HepG2 (cell line): ENCODE measurements at regions not wholly inside any gene's neighbourhood (a gene's known extent, or its start where the extent isn't known, plus 50 kb on each side); places are given as distances from the start of the nearest gene placed in this dataset.

Source experiments
- ATAC-seq: fragments of 200-7000 bp; cut with Tn5 transposase; 3 replicates; pipeline ENCODE4 v1.9.1; 2020; ENCODE audit warnings: mild to moderate bottlenecking, moderate library complexity
- BruUV-seq: library from RNA; stranded (reverse); fragments of 400-500 nt; replicated peaks from 2 replicates; lab custom pipeline; 2021; lab: Mats Ljungman, UMichigan
- CTCF ChIA-PET: fragments of 300-600 bp; formaldehyde crosslinking; extraction: SDS; loops from one replicate; lab custom pipeline; 2021; ENCODE audit warnings: low total read pairs, inconsistent platforms, low intra/inter-chr PET ratio; lab: Yijun Ruan, JAX
- POLR2A ChIA-PET: fragments of 350-600 bp; sonication (Branson Sonifier 250); formaldehyde crosslinking; loops from one replicate; lab custom pipeline; 2020; ENCODE audit warnings: antibody characterized with exemption, inconsistent platforms; lab: Yijun Ruan, JAX
- DNase-seq: peaks from one replicate; pipeline ENCODE4 v3.0.0-alpha.2; 2015; ENCODE audit warnings: low spot score
- FAIRE-seq: peaks from 3 replicates; lab custom pipeline; 2011; peaks lifted over from hg19 to GRCh38; lab: Jason Lieb, UNC
- H2AFZ ChIP-seq: one replicate; pipeline ENCODE4 v1.6.1; 2011; ENCODE audit warnings: low read length, inconsistent platforms
- H3K27ac ChIP-seq: fragments of 300-600 bp; 3 replicates; pipeline ENCODE4 v1.8.0; 2011; ENCODE audit warnings: mixed run types, mild to moderate bottlenecking, mixed read lengths, low read length, inconsistent platforms; ENCODE audit not compliant: insufficient read depth; ENCODE audit errors: extremely low read length
- H3K27me3 ChIP-seq, 2 experiments: fragments of 200-600 bp in 1 of 2; 2 replicates in 1 of 2; 3 replicates in 1 of 2; pipeline versions ENCODE4 v1.6.0 to v1.8.0; 2011; ENCODE audit warnings: low read length in 2 of 2, mild to moderate bottlenecking in 2 of 2, moderate library complexity in 2 of 2, inconsistent platforms in 1 of 2; ENCODE audit not compliant: insufficient read depth in 2 of 2, control insufficient read depth in 1 of 2
- H3K36me3 ChIP-seq, 2 experiments: fragments of 200-600 bp in 1 of 2; replicated peaks in 1 of 2; 2 replicates in 1 of 2; 3 replicates in 1 of 2; pipeline versions ENCODE4 v1.5.1 to v1.8.0; 2011; ENCODE audit warnings: low read length in 2 of 2, inconsistent platforms in 1 of 2; ENCODE audit not compliant: insufficient read depth in 2 of 2, control insufficient read depth in 1 of 2
- H3K4me1 ChIP-seq: 2 replicates; pipeline ENCODE4 v1.5.1; 2012; ENCODE audit warnings: low read length, inconsistent platforms; ENCODE audit not compliant: insufficient read depth
- H3K4me2 ChIP-seq: 2 replicates; pipeline ENCODE4 v1.6.0; 2011; ENCODE audit warnings: low read depth, low read length, inconsistent platforms
- H3K4me3 ChIP-seq, 3 experiments: fragments of 200-600 bp in 1 of 3; sonication (generic), shearing (Covaris generic) in 1 of 3; replicated peaks in 1 of 3; 2 replicates each; pipeline ENCODE4 v1.5.1; 2011 to 2016; ENCODE audit warnings: low read length in 3 of 3, inconsistent platforms in 2 of 3, low read depth in 2 of 3, mild to moderate bottlenecking in 2 of 3, control low read depth in 1 of 3, mixed read lengths in 1 of 3; ENCODE audit not compliant: insufficient read depth in 1 of 3
- H3K79me2 ChIP-seq: one replicate; pipeline ENCODE4 v1.6.1; 2011; ENCODE audit warnings: low read length, inconsistent platforms; ENCODE audit not compliant: insufficient read depth
- H3K9ac ChIP-seq: 2 replicates; pipeline ENCODE4 v1.6.0; 2011; ENCODE audit warnings: mild to moderate bottlenecking, low read depth, low read length, inconsistent platforms; ENCODE audit not compliant: insufficient read depth
- H3K9me3 ChIP-seq: 2 replicates; pipeline ENCODE4 v1.5.1; 2012; ENCODE audit warnings: mild to moderate bottlenecking, low read length
- H4K20me1 ChIP-seq: 2 replicates; pipeline ENCODE4 v1.6.0; 2011; ENCODE audit warnings: inconsistent platforms, mild to moderate bottlenecking, low read length, moderate library complexity; ENCODE audit not compliant: insufficient read depth
- BRF2 ChIP-seq: sonication (generic); formaldehyde crosslinking; IDR thresholded peaks from 2 replicates; pipeline ENCODE4 v1.8.1; 2022; ENCODE audit warnings: mild to moderate bottlenecking, missing genetic modification reagents
- DBP ChIP-seq: sonication (generic); formaldehyde crosslinking; IDR thresholded peaks from 2 replicates; pipeline ENCODE4 v1.4.0; 2020; ENCODE audit warnings: missing genetic modification reagents; ENCODE audit errors: not compliant biosample characterization
- GPBP1L1 ChIP-seq: sonication (generic); formaldehyde crosslinking; IDR thresholded peaks from 2 replicates; pipeline ENCODE4 v1.5.0; 2020; ENCODE audit warnings: mild to moderate bottlenecking, missing genetic modification reagents
- MEF2D ChIP-seq: sonication (generic); formaldehyde crosslinking; IDR thresholded peaks from 2 replicates; pipeline ENCODE4 v1.5.1; 2020; ENCODE audit warnings: mild to moderate bottlenecking, missing genetic modification reagents
- MIER3 ChIP-seq: IDR thresholded peaks from 2 replicates; pipeline ENCODE4 v1.6.1; 2016; ENCODE audit warnings: missing compliant biosample characterization, borderline replicate concordance
- MLXIP ChIP-seq: sonication (generic); formaldehyde crosslinking; IDR thresholded peaks from 2 replicates; pipeline ENCODE4 v1.9.0; 2021; ENCODE audit warnings: missing genetic modification reagents, borderline replicate concordance
- RBM22 ChIP-seq: fragments of 200-400 bp; formaldehyde crosslinking; optimal IDR thresholded peaks from 2 replicates; pipeline ENCODE3; 2017; ENCODE audit warnings: mild to moderate bottlenecking, low read length, moderate library complexity
- RNF2 ChIP-seq: fragments of 450-650 bp; conservative IDR thresholded peaks from 2 replicates; pipeline ENCODE4 v1.6.1; 2016; ENCODE audit warnings: low read depth
- RXRA ChIP-seq: sonication (generic); formaldehyde crosslinking; IDR thresholded peaks from 2 replicates; pipeline ENCODE4 v1.5.1; 2020; ENCODE audit warnings: missing genetic modification reagents
- USF2 ChIP-seq, 2 experiments: sonication (generic) in 1 of 2; formaldehyde crosslinking in 1 of 2; IDR thresholded peaks; 2 replicates each; pipeline versions ENCODE4 v1.5.1 to v1.6.1; 2011 to 2020; ENCODE audit warnings: borderline replicate concordance in 1 of 2, low read depth in 1 of 2, low read length in 1 of 2, mild to moderate bottlenecking in 1 of 2, missing genetic modification reagents in 1 of 2, moderate library complexity in 1 of 2
- ZBTB39 ChIP-seq: sonication (generic); formaldehyde crosslinking; IDR thresholded peaks from 2 replicates; pipeline ENCODE4 v1.5.0; 2020; ENCODE audit warnings: missing genetic modification reagents
- ZNF235 ChIP-seq: sonication (generic); formaldehyde crosslinking; IDR thresholded peaks from 2 replicates; pipeline ENCODE4 v1.8.1; 2023; ENCODE audit warnings: mild to moderate bottlenecking, missing genetic modification reagents, borderline replicate concordance
- ZNF547 ChIP-seq: sonication (generic); formaldehyde crosslinking; IDR thresholded peaks from 2 replicates; pipeline ENCODE4 v1.5.1; 2020; ENCODE audit warnings: mild to moderate bottlenecking, missing genetic modification reagents
- ZNF850 ChIP-seq: sonication (generic); formaldehyde crosslinking; conservative IDR thresholded peaks from 2 replicates; pipeline ENCODE4 v1.9.0; 2021; ENCODE audit warnings: mild to moderate bottlenecking, missing genetic modification reagents
- WGBS: methylation state at CpG from one replicate; pipeline ENCODE4 v1.1.6; 2017; ENCODE audit warnings: low lambda C conversion rate; 5-methylcytosine and 5-hydroxymethylcytosine counted together
- in situ Hi-C: cut with HindIII; loops from 2 replicates; pipeline ENCODE4 v1.10.0; 2017; ENCODE audit warnings: low pct_unique_long_range_greater_than_20kb; ENCODE audit not compliant: extremely low pct_ligation_motif_present
- intact Hi-C: fragments of 100-400 bp; cut with micrococcal nuclease; formaldehyde crosslinking; loops from one replicate; pipeline ENCODE4 v1.10.0; 2022; ENCODE audit not compliant: unreplicated experiment

GRCh38 chr2:196224756-196225155, 53.4 kb upstream of the STK17B start:
- no peaks in the 10 kb centered on the region for H3K36me3 ChIP-seq
- no peaks in the 10 kb centered on the region for H3K27me3 ChIP-seq
- no TSS peak for BruUV-seq
- H3K4me3 ChIP-seq, result no peak overlapping the region
- H3K27ac ChIP-seq, result no peak overlapping the region
- ChIA-PET CTCF (no interaction called here), POLR2A (no interaction called here)
- ATAC-seq (no peak), FAIRE-seq (no peak), DNase-seq (no peak)
- no peaks in the 10 kb centered on the region for H3K79me2 ChIP-seq
- H4K20me1 ChIP-seq, result no peaks in the 10 kb centered on the region
- intact Hi-C loops (no loop called here), in situ Hi-C loops (no loop called here)
- no peak overlapping the region for H2AFZ ChIP-seq
- 0% methylated on average over 3 of the region's 3 CpGs for WGBS
- no peak overlapping the region for H3K4me2 ChIP-seq
- H3K9me3 ChIP-seq, result no peaks in the 10 kb centered on the region
- H3K9ac ChIP-seq, result no peak overlapping the region
- H3K4me1 ChIP-seq, result no peaks in the 10 kb centered on the region
- TF ChIP-seq BRF2 (CRISPR knock-in tag) (no peak), MEF2D (CRISPR knock-in tag) (no peak), RBM22 (no peak), USF2 (IDR thresholded peaks at IDR 0.05; ENCODE audit: low read depth, low read length) (no peak), USF2 (CRISPR knock-in tag; IDR thresholded peaks at IDR 0.05; ENCODE audit: borderline replicate concordance) (no peak), ZNF850 (no peak), RXRA (CRISPR knock-in tag) (no peak), RNF2 (no peak), ZNF235 (CRISPR knock-in tag) (no peak), MLXIP (no peak), GPBP1L1 (CRISPR knock-in tag) (no peak), MIER3 (CRISPR knock-in tag) (no peak), ZNF547 (CRISPR knock-in tag) (no peak), DBP (CRISPR knock-in tag) (no peak), ZBTB39 (no peak)
